T-helper 2 cell treated with Interferon-gamma antibody and Interleukin-4, amounts not matched to agents 5 μg/mL and 100 μg/mL, for 36 hours (primary cell): ENCODE measurements at regions not wholly inside any gene's neighbourhood (a gene's known extent, or its start where the extent isn't known, plus 50 kb on each side); places are given as distances from the start of the nearest gene placed in this dataset.

ENCODE experiments used
- DNase-seq: peaks from one replicate; pipeline ENCODE4 v3.0.0; 2021; ENCODE audit warnings: low spot score
- H3K27ac Mint-ChIP-seq: one replicate; pipeline ENCODE4 v1.8.0; 2021; ENCODE audit warnings: mild to moderate bottlenecking, mixed read lengths
- H3K27me3 Mint-ChIP-seq: one replicate; pipeline ENCODE4 v1.8.0; 2021; ENCODE audit warnings: low read depth, mixed read lengths
- H3K36me3 Mint-ChIP-seq: one replicate; pipeline ENCODE4 v1.8.0; 2021; ENCODE audit warnings: low read depth, mixed read lengths
- H3K4me1 Mint-ChIP-seq: one replicate; pipeline ENCODE4 v1.8.0; 2021; ENCODE audit warnings: low read depth, mixed read lengths
- H3K4me3 Mint-ChIP-seq: one replicate; pipeline ENCODE4 v1.8.0; 2022; ENCODE audit warnings: mild to moderate bottlenecking, moderate library complexity, mixed read lengths
- H3K9me3 Mint-ChIP-seq: one replicate; pipeline ENCODE4 v1.8.0; 2021; ENCODE audit warnings: mixed read lengths

GRCh38 chr15:46677491-46677890 is 1039.8 kb upstream of the SEMA6D start:
- no peaks in the 10 kb centered on the region for H3K27me3 Mint-ChIP-seq
- no peak overlapping the region for H3K4me3 Mint-ChIP-seq
- peaks cover 14% of the 10 kb centered on the region for H3K9me3 Mint-ChIP-seq

GRCh38 chr15:46681901-46682300 is 1035.4 kb upstream of the SEMA6D start:
- H3K27me3 Mint-ChIP-seq: no peaks in the 10 kb centered on the region
- H3K4me3 Mint-ChIP-seq: no peak overlapping the region
- no peak for DNase-seq
- no peak overlapping the region for H3K27ac Mint-ChIP-seq
- H3K36me3 Mint-ChIP-seq: no peaks in the 10 kb centered on the region
- peaks cover 18% of the 10 kb centered on the region for H3K9me3 Mint-ChIP-seq
- H3K4me1 Mint-ChIP-seq: no peaks in the 10 kb centered on the region

More at GRCh38 chr15:46677491-46677890, 1039.8 kb upstream of the SEMA6D start:
- no peaks in the 10 kb centered on the region for H3K36me3 Mint-ChIP-seq
- H3K4me1 Mint-ChIP-seq: no peaks in the 10 kb centered on the region
- H3K27ac Mint-ChIP-seq: no peak overlapping the region
- no peak for DNase-seq

- H3K27me3 Mint-ChIP-seq: no peaks in the 10 kb centered on the region
- H3K4me3 Mint-ChIP-seq: no peak overlapping the region
- DNase-seq: no peak
- no peaks in the 10 kb centered on the region for H3K4me1 Mint-ChIP-seq
- H3K9me3 Mint-ChIP-seq: peaks cover 17% of the 10 kb centered on the region
- H3K36me3 Mint-ChIP-seq: no peaks in the 10 kb centered on the region
- H3K27ac Mint-ChIP-seq: no peak overlapping the region
Observed at GRCh38 chr15:46682969-46683791, 1034.1 kb upstream of the SEMA6D start.

GRCh38 chr15:46685096-46685495 is 1032.2 kb upstream of the SEMA6D start:
- Mint-ChIP-seq H3K27ac (no peak overlapping the region), H3K36me3 (no peaks in the 10 kb centered on the region), H3K27me3 (no peaks in the 10 kb centered on the region), H3K4me1 (no peaks in the 10 kb centered on the region), H3K9me3 (peaks cover 23% of the 10 kb centered on the region), H3K4me3 (no peak overlapping the region)
- DNase-seq: no peak

- peaks cover 28% of the 10 kb centered on the region for H3K9me3 Mint-ChIP-seq
- H3K27ac Mint-ChIP-seq: no peak overlapping the region
- DNase-seq: no peak
- no peaks in the 10 kb centered on the region for H3K36me3 Mint-ChIP-seq
- no peaks in the 10 kb centered on the region for H3K4me1 Mint-ChIP-seq
- H3K27me3 Mint-ChIP-seq: no peaks in the 10 kb centered on the region
- H3K4me3 Mint-ChIP-seq: no peak overlapping the region
Observed at GRCh38 chr15:46685681-46686080, 1031.6 kb upstream of the SEMA6D start.

GRCh38 chr15:46696281-46696680 is 1021.0 kb upstream of the SEMA6D start:
- no peak overlapping the region for H3K4me3 Mint-ChIP-seq
- H3K4me1 Mint-ChIP-seq: no peaks in the 10 kb centered on the region
- peaks cover 40% of the 10 kb centered on the region for H3K9me3 Mint-ChIP-seq
- H3K27ac Mint-ChIP-seq: no peak overlapping the region
- no peaks in the 10 kb centered on the region for H3K36me3 Mint-ChIP-seq
- DNase-seq: no peak
- no peaks in the 10 kb centered on the region for H3K27me3 Mint-ChIP-seq

- Mint-ChIP-seq H3K4me3 (no peak overlapping the region), H3K4me1 (no peaks in the 10 kb centered on the region), H3K27me3 (no peaks in the 10 kb centered on the region), H3K9me3 (peaks cover 40% of the 10 kb centered on the region), H3K27ac (no peak overlapping the region), H3K36me3 (no peaks in the 10 kb centered on the region)
- no peak for DNase-seq
Observed at GRCh38 chr15:46701346-46701745, 1016.0 kb upstream of the SEMA6D start.

GRCh38 chr15:46701896-46702295 is 1015.4 kb upstream of the SEMA6D start:
- H3K4me3 Mint-ChIP-seq: no peak overlapping the region
- no peaks in the 10 kb centered on the region for H3K4me1 Mint-ChIP-seq
- no peaks in the 10 kb centered on the region for H3K36me3 Mint-ChIP-seq
- no peak for DNase-seq
- H3K9me3 Mint-ChIP-seq: peaks cover 37% of the 10 kb centered on the region
- H3K27ac Mint-ChIP-seq: no peak overlapping the region
- H3K27me3 Mint-ChIP-seq: no peaks in the 10 kb centered on the region

- no peak overlapping the region for H3K27ac Mint-ChIP-seq
- H3K4me3 Mint-ChIP-seq: no peak overlapping the region
- no peak for DNase-seq
- no peaks in the 10 kb centered on the region for H3K27me3 Mint-ChIP-seq
- H3K4me1 Mint-ChIP-seq: no peaks in the 10 kb centered on the region
- no peaks in the 10 kb centered on the region for H3K36me3 Mint-ChIP-seq
- peaks cover 41% of the 10 kb centered on the region for H3K9me3 Mint-ChIP-seq
Observed at GRCh38 chr15:46703020-46703861, 1014.1 kb upstream of the SEMA6D start.

- Mint-ChIP-seq H3K4me3 (no peak overlapping the region), H3K27ac (no peak overlapping the region), H3K36me3 (no peaks in the 10 kb centered on the region), H3K9me3 (peaks cover 45% of the 10 kb centered on the region), H3K27me3 (no peaks in the 10 kb centered on the region), H3K4me1 (no peaks in the 10 kb centered on the region)
- DNase-seq: no peak
Observed at GRCh38 chr15:46703871-46704637, 1013.3 kb upstream of the SEMA6D start.

- Mint-ChIP-seq H3K27ac (no peak overlapping the region), H3K4me3 (no peak overlapping the region), H3K4me1 (no peaks in the 10 kb centered on the region), H3K36me3 (no peaks in the 10 kb centered on the region), H3K9me3 (peaks cover 40% of the 10 kb centered on the region), H3K27me3 (no peaks in the 10 kb centered on the region)
- DNase-seq: no peak
Observed at GRCh38 chr15:46707452-46707851, 1009.9 kb upstream of the SEMA6D start.

- no peaks in the 10 kb centered on the region for H3K27me3 Mint-ChIP-seq
- H3K36me3 Mint-ChIP-seq: no peaks in the 10 kb centered on the region
- H3K27ac Mint-ChIP-seq: no peak overlapping the region
- peaks cover 43% of the 10 kb centered on the region for H3K9me3 Mint-ChIP-seq
- H3K4me3 Mint-ChIP-seq: no peak overlapping the region
- H3K4me1 Mint-ChIP-seq: no peaks in the 10 kb centered on the region
- no peak for DNase-seq
Observed at GRCh38 chr15:46708226-46708625, 1009.1 kb upstream of the SEMA6D start.

GRCh38 chr15:46709460-46710083 is 1007.7 kb upstream of the SEMA6D start:
- Mint-ChIP-seq H3K4me3 (no peak overlapping the region), H3K36me3 (no peaks in the 10 kb centered on the region), H3K4me1 (no peaks in the 10 kb centered on the region), H3K27ac (no peak overlapping the region), H3K9me3 (peaks cover 52% of the 10 kb centered on the region), H3K27me3 (no peaks in the 10 kb centered on the region)
- no peak for DNase-seq
